ENCODE measurements at regions not wholly inside any gene's neighbourhood (a gene's known extent, or its start where the extent isn't known, plus 50 kb on each side); places are given as distances from the start of the nearest gene placed in this dataset.

GRCh38 chr11:43021466-43021865 is 290.3 kb upstream of the API5 start (continued):
- TF ChIP-seq KIAA2018 (CRISPR knock-in tag; IDR thresholded peaks at IDR 0.05; ENCODE audit: borderline replicate concordance) (no peak), MIXL1 (CRISPR knock-in tag; IDR thresholded peaks at IDR 0.05) (no peak), HNRNPLL (IDR thresholded peaks at IDR 0.05; ENCODE audit: low read depth, low read length, poor library complexity, severe bottlenecking) (no peak), ZNF776 (CRISPR knock-in tag; IDR thresholded peaks at IDR 0.05) (no peak), STAG1 (CRISPR knock-in tag; IDR thresholded peaks at IDR 0.05) (peak; percentile 51), CTCF (CRISPR knock-in tag; IDR thresholded peaks at IDR 0.05) (peak; percentile 22; the same call in 1 of the 2 replicates), ZNF274 (CRISPR knock-in tag; IDR thresholded peaks at IDR 0.05) (no peak), MTERF4 (CRISPR knock-in tag; IDR thresholded peaks at IDR 0.05) (no peak), SMC3 (IDR thresholded peaks at IDR 0.05; ENCODE audit: low read length) (peak; percentile 40; the same call in 1 of the 2 replicates), ZBTB8A (CRISPR knock-in tag; IDR thresholded peaks at IDR 0.05; ENCODE audit: borderline replicate concordance, low read depth) (no peak), NCOA5 (CRISPR knock-in tag; IDR thresholded peaks at IDR 0.05) (no peak), ZBTB44 (CRISPR knock-in tag; IDR thresholded peaks at IDR 0.05) (no peak)
